ENCODE measurements at regions not wholly inside any gene's neighbourhood (a gene's known extent, or its start where the extent isn't known, plus 50 kb on each side); places are given as distances from the start of the nearest gene placed in this dataset.

GRCh38 chr13:76733671-76734070 is 152.5 kb downstream of the KCTD12 start:
- TF ChIP-seq CTCF (IDR thresholded peaks at IDR 0.05; ENCODE audit: insufficient read depth, low read depth, low read length), result no peak
- no peak for TF ChIP-seq EZH2 (IDR thresholded peaks at IDR 0.05; ENCODE audit: insufficient read depth, low read length)
